Left lobe of liver (tissue), 2 donors: ENCODE measurements at regions not wholly inside any gene's neighbourhood (a gene's known extent, or its start where the extent isn't known, plus 50 kb on each side); places are given as distances from the start of the nearest gene placed in this dataset.
A peak's percentile ranks its signal among the peaks of the same experiment; 100 is the strongest.
"Not testable (repeated sequence)": the region's sequence is repeated elsewhere in the genome, so short reads cannot be mapped to it uniquely, and the experiment has no call there.

Experiments
- ATAC-seq: fragments of 200-7000 bp; cut with Tn5 transposase; one replicate; pipeline ENCODE4 v1.9.1; 2020; ENCODE audit warnings: mild to moderate bottlenecking, moderate library complexity
- DNase-seq: peaks from one replicate; pipeline ENCODE4 v3.0.0-alpha.2; 2020; ENCODE audit warnings: low spot score
- donor health status: DM: no; HTN: no; CAD: no; lungs with moderate emphysema.
- donor health status: DM: no; HTN: yes; CAD: no.

GRCh38 chr9:90455316-90455715 lies 187.3 kb downstream of the DIRAS2 start:
- ATAC-seq = no peak
- DNase-seq = no peak

- DNase-seq (no peak), ATAC-seq (no peak)
Measured at GRCh38 chr9:90457386-90458190, 185.0 kb downstream of the DIRAS2 start.

- DNase-seq = peak; percentile 69
- peak; percentile 99 for ATAC-seq
Measured at GRCh38 chr9:90458485-90458884, 184.1 kb downstream of the DIRAS2 start.

GRCh38 chr9:90459321-90459720 lies 183.3 kb downstream of the DIRAS2 start:
- no peak for DNase-seq
- ATAC-seq = no peak

- no peak for DNase-seq
- ATAC-seq = no peak
Measured at GRCh38 chr9:90460220-90460619, 182.4 kb downstream of the DIRAS2 start.

- ATAC-seq (no peak), DNase-seq (no peak)
Measured at GRCh38 chr9:90464978-90465377, 177.6 kb downstream of the DIRAS2 start.

- no peak for DNase-seq
- no peak for ATAC-seq
Measured at GRCh38 chr9:90466441-90466840, 176.2 kb downstream of the DIRAS2 start.

GRCh38 chr9:90469435-90469834 lies 173.2 kb downstream of the DIRAS2 start:
- no peak for DNase-seq

GRCh38 chr9:90469865-90470387 lies 172.7 kb downstream of the DIRAS2 start:
- ATAC-seq = no peak
- no peak for DNase-seq

More at GRCh38 chr9:90469435-90469834, 173.2 kb downstream of the DIRAS2 start:
- no peak for ATAC-seq

- DNase-seq (no peak), ATAC-seq (no peak)
Measured at GRCh38 chr9:90476058-90476457, 166.6 kb downstream of the DIRAS2 start.

- ATAC-seq = no peak
- no peak for DNase-seq
Measured at GRCh38 chr9:90477535-90477934, 165.1 kb downstream of the DIRAS2 start.

- no peak for ATAC-seq
- no peak for DNase-seq
Measured at GRCh38 chr9:90478821-90479220, 163.8 kb downstream of the DIRAS2 start.

GRCh38 chr9:90485028-90485427 lies 157.6 kb downstream of the DIRAS2 start:
- no peak for DNase-seq
- no peak for ATAC-seq

- DNase-seq = no peak
Measured at GRCh38 chr9:90489066-90489465, 153.6 kb downstream of the DIRAS2 start.

GRCh38 chr9:90499761-90500160 lies 142.9 kb downstream of the DIRAS2 start:
- DNase-seq = no peak
- ATAC-seq = no peak

More at GRCh38 chr9:90489066-90489465, 153.6 kb downstream of the DIRAS2 start:
- no peak for ATAC-seq

- DNase-seq (no peak), ATAC-seq (no peak)
Measured at GRCh38 chr9:90502134-90502533, 140.5 kb downstream of the DIRAS2 start.

GRCh38 chr9:90504486-90504885 lies 138.1 kb downstream of the DIRAS2 start:
- DNase-seq (no peak), ATAC-seq (no peak)

- no peak for ATAC-seq
- DNase-seq = no peak
Measured at GRCh38 chr9:90505695-90506094, 136.9 kb downstream of the DIRAS2 start.

GRCh38 chr9:90506402-90506801 lies 136.2 kb downstream of the DIRAS2 start:
- DNase-seq, ATAC-seq: not testable (repeated sequence)

GRCh38 chr9:90507621-90508020 lies 135.0 kb downstream of the DIRAS2 start:
- no peak for ATAC-seq
- DNase-seq = no peak

- DNase-seq (no peak), ATAC-seq (no peak)
Measured at GRCh38 chr9:90508940-90509339, 133.7 kb downstream of the DIRAS2 start.

GRCh38 chr9:90511711-90512110 lies 130.9 kb downstream of the DIRAS2 start:
- DNase-seq (no peak), ATAC-seq (no peak)

GRCh38 chr9:90514877-90515276 lies 127.7 kb downstream of the DIRAS2 start:
- DNase-seq = no peak
- ATAC-seq = no peak
